IPS-18a (cell line): ENCODE measurements at regions not wholly inside any gene's neighbourhood (a gene's known extent, or its start where the extent isn't known, plus 50 kb on each side); places are given as distances from the start of the nearest gene placed in this dataset.
"Not testable (repeated sequence)": the region's sequence is repeated elsewhere in the genome, so short reads cannot be mapped to it uniquely, and the experiment has no call there.

Source experiments
- H3K27ac ChIP-seq: one replicate; pipeline ENCODE4 v1.5.1; 2013; ENCODE audit warnings: low read length
- H3K27me3 ChIP-seq: one replicate; pipeline ENCODE4 v1.6.1; 2013; ENCODE audit warnings: mild to moderate bottlenecking, low read length; ENCODE audit not compliant: control insufficient read depth, insufficient read depth
- H3K36me3 ChIP-seq: one replicate; pipeline ENCODE4 v1.6.1; 2013; ENCODE audit warnings: low read depth, low read length; ENCODE audit not compliant: control insufficient read depth
- H3K4me1 ChIP-seq: one replicate; pipeline ENCODE4 v1.6.1; 2013; ENCODE audit warnings: low read depth, low read length; ENCODE audit not compliant: control insufficient read depth
- H3K4me3 ChIP-seq: one replicate; pipeline ENCODE4 v1.5.1; 2013; ENCODE audit warnings: low read length
- H3K9ac ChIP-seq: one replicate; pipeline ENCODE4 v1.6.1; 2013; ENCODE audit warnings: mild to moderate bottlenecking, low read length, moderate library complexity
- H3K9me3 ChIP-seq: one replicate; pipeline ENCODE4 v1.6.1; 2013; ENCODE audit warnings: low read depth, low read length; ENCODE audit not compliant: control insufficient read depth

DNA sequence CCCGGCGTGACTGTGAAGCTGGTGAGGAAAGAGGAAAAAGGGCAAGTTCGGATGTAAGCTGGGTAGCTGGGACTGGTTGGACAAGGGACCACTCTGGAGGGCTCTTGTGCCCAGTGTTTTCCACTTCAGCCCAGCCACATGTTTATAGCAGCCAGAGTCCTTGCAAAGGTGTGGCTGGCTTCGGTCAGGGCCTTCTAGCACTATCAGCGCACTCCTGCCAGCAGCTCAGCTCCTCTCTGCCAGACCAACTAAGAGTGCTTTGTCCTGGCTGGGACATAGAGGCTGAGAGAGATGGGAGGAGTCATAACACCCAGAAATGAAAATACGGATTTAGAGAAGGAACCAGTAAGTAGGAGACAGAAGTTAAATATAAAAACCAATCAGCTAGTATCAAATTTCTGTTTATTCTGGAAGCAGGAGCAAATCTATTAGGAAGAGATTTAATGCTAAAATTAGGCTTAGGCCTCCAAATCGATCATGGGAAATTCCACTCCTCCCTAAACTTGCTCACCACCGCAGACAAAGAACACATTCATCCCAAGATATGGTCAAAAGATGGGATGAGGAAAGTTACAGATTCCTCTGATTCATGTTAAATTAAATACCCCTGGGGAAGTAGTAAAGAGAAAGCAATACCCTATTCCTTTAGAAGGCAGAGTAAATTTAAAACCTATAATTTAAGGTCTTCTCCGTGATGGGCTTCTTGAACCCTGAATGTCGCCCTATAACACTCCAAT lies 135.0 kb downstream of the RALA start:
- Histone ChIP-seq H3K27me3 (no peaks in the 10 kb centered on the region), H3K4me1 (peaks cover 26% of the 10 kb centered on the region)

DNA sequence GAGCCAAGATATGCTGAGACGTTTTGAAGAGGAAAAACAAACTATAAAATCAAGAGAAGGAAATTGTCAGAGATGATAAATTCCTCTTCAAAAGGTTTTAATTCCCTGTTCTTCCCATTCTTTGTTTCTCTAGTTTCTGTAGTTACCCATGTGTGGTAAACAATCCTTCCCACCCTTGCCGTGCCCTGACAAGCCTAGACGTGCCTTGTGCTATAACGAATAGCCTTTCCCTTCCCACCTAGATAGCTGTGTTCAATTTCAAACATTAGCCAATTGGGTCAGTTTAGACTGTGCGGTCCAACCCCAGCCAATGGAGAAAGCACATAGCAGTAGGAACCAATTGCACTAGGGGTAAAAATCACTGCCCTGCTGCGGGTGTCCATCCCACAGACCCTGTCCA lies 138.1 kb downstream of the RALA start:
- Histone ChIP-seq H3K27ac (no peak overlapping the region), H3K9ac (no peak overlapping the region), H3K27me3 (no peaks in the 10 kb centered on the region), H3K4me1 (peaks cover 26% of the 10 kb centered on the region), H3K4me3 (no peak overlapping the region), H3K36me3 (no peaks in the 10 kb centered on the region), H3K9me3 (no peaks in the 10 kb centered on the region)

More for the DNA sequence above, 135.0 kb downstream of the RALA start:
- Histone ChIP-seq H3K9me3 (no peaks in the 10 kb centered on the region), H3K9ac (no peak overlapping the region), H3K4me3 (no peak overlapping the region), H3K27ac (no peak overlapping the region), H3K36me3 (no peaks in the 10 kb centered on the region)

DNA sequence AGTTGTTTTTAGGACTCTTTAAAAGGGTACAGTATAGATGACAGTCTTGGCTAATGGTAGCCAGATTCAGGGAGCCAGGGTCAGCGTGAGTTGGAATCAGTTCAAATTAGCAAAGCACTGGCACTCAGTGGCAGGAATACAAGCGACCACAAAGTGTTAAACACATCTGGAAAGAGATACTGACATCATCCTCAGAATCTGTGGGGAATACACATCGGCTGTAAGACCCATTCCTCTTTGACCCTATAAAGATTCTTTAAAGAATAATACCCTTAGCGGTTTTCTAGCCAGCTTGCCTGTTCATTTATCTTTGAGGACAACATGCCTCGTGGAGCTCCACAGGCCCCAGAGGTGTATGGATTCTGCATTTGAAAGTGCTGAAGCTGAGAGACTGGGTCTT lies 139.1 kb downstream of the RALA start:
- H3K36me3 ChIP-seq, H3K27ac ChIP-seq, H3K9ac ChIP-seq, H3K4me3 ChIP-seq, H3K27me3 ChIP-seq, H3K9me3 ChIP-seq: not testable (repeated sequence)
- peaks cover 17% of the 10 kb centered on the region for H3K4me1 ChIP-seq

DNA sequence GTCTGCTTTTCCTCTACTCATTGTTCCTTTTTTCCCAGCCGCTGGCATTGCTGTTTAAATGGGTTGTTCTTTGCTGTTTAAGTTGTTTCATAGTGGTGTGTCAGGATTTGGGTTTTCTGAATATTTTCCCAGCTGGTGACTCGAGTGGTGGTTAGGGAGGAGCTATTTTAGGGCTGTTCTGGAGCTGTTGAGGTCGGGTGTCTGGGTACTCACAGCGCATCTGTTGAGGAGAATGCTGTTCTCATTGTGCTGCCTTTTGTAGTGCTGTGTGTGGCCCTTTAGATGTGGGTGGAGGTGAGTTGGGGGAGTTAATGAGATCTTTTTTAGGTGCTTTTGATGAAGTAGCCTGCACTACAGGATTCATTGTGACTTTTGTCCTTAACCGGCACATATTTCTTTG lies 139.5 kb downstream of the RALA start:
- H3K27me3 ChIP-seq, H3K36me3 ChIP-seq, H3K4me3 ChIP-seq, H3K27ac ChIP-seq, H3K9me3 ChIP-seq, H3K9ac ChIP-seq: not testable (repeated sequence)
- peaks cover 13% of the 10 kb centered on the region for H3K4me1 ChIP-seq

DNA sequence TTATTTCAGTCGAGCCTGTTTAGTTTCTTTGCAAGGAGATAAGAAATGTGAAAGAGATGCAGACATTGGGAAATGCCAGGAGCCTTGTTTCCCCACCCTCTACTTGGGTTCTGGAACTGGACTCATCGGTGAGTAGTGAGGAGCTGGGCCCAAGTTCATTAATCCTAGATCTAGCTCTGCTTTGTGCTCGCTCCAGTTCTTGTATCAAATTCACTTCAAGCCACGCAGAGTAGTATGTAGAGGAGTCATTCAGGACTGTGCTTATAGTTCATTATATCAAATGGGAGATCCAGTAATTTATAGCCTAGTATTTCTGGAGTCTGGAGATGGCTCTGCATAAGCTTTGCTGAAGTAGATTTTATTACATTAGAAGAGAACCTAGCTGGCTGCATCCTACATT lies 142.5 kb downstream of the RALA start:
- not testable (repeated sequence) for H3K27ac ChIP-seq, H3K4me3 ChIP-seq, H3K9me3 ChIP-seq, H3K27me3 ChIP-seq, H3K9ac ChIP-seq, H3K36me3 ChIP-seq
- H3K4me1 ChIP-seq, result peaks cover 11% of the 10 kb centered on the region

DNA sequence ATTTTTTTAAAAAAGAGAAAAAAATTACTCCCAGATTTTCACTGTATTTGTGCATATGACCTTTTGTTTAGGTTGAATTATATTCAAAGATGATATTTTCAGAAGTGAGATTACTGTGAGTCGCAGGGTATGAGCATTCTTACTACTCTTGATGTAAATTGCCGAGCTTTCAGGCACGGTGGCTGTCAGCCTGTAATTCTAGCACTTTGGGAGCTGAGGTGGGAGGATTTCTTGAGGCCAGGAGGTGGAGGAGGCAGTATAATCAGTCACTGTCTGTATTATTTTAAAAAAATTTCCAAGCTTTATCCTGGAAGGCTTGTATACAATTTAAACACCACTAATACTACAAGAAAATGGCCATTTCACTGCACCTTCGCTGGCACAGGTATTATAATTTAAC lies 145.1 kb downstream of the RALA start:
- H3K9me3 ChIP-seq, H3K27me3 ChIP-seq, H3K36me3 ChIP-seq, H3K27ac ChIP-seq, H3K4me1 ChIP-seq, H3K9ac ChIP-seq, H3K4me3 ChIP-seq: not testable (repeated sequence)

DNA sequence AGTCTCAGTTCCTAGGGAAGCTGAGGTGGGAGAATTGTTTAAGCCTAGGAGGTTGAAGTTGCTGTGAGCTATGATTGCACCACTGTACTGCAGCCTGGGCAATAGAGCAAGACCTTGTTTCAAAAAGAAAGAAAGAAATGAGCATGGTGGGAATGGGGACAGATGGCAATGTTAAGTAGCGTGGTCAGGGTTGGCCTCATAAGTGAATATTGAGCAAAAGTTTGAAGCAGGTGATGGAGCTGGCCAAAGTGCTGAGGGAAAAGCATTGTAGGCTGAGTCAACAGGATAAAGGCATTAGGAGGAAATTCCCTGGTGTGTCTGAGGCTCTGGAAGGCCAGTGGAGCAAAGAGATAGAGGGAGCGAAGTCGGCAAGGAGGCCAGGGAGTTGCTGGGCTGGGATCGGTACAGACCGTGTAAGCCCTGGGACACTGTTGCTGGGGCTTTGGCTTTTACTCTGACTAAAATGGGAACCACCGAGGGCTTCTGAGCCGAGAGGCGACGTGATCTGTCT lies 151.0 kb downstream of the RALA start:
- not testable (repeated sequence) for H3K9me3 ChIP-seq, H3K27me3 ChIP-seq, H3K4me3 ChIP-seq, H3K27ac ChIP-seq, H3K9ac ChIP-seq, H3K4me1 ChIP-seq, H3K36me3 ChIP-seq

DNA sequence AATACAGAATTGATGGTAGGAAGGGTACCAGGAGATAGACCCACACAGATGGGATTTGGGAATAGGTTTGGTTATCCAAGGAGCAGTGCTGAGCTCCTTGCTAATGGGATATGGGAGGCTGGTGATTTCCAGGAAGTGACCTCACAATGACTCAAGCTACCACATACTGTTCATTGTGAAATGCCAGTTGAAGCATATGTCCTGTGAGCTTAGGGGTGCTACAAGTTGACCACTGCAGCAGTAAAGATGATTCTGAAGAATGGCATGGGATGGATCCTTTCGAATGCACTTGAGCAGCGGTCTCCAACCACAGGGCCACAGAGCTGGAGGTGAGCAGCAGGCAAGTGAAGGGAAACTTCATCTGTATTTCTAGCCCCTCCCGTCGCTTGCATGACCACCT lies 158.2 kb downstream of the RALA start:
- H3K27ac ChIP-seq, H3K27me3 ChIP-seq, H3K9ac ChIP-seq, H3K4me3 ChIP-seq, H3K9me3 ChIP-seq, H3K36me3 ChIP-seq, H3K4me1 ChIP-seq: not testable (repeated sequence)

DNA sequence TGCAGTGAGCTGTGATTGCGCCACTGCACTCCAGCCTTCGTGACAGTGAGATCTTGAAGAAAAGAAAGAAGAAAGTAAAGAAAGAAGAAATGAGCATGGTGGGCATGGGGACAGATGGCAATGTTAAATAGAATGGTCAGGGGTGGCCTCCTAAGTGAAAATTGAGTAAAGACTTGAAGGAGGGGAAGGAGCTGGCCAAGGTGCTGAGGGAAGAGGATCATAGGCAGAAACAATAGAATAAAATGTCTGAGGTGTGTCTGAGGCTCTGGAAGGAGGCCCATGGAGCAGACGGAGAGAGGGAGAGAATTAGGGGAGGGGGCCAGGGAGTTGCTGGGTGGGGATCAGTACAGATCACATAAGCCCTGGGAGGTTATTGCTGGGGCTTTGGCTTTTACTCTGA lies 163.1 kb downstream of the RALA start:
- H3K9ac ChIP-seq, H3K4me3 ChIP-seq, H3K36me3 ChIP-seq, H3K9me3 ChIP-seq, H3K4me1 ChIP-seq, H3K27ac ChIP-seq, H3K27me3 ChIP-seq: not testable (repeated sequence)

DNA sequence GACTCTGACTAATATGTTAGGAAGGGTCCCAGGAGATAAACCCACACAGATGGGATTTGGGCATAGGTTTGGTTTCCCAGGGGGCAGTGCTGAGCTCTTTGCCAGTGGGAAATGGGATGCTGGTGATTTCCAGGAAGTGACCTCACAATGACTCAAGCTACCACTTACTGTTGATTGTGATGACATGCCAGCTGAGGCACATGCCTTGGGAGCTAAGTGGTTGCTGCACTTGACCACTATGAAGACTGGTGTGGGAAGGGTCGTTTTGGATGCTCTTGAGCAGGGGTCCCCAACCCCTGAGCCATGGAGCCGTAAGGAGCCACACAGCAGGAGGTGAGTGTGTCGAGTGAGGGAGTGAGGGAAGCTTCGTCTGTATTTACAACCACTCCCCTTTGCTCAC lies 159.0 kb upstream of the CDK13 start:
- H3K4me1 ChIP-seq, H3K9me3 ChIP-seq, H3K9ac ChIP-seq, H3K27me3 ChIP-seq, H3K36me3 ChIP-seq, H3K4me3 ChIP-seq, H3K27ac ChIP-seq: not testable (repeated sequence)

DNA sequence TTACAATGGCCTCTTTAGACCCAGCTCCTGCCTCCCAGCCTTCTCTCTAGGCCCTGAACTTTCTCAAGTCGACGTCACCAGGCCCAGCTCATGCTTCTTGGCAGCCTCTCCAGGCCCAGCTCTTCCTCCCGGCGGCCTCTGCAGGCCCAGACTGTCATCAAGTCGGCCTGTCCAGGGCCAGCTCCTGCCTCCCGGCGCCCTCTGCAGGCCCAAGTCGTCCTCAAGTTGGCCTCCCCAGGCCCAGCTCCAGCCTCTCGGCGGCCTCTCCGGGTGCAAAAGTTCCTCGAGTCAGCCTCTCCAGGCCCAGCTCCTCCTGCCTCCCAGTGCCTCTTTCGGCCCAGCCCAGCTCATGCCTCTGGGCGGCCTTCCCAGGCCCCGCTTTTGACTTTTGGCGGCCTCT lies 158.1 kb upstream of the CDK13 start:
- not testable (repeated sequence) for H3K36me3 ChIP-seq, H3K4me3 ChIP-seq, H3K9ac ChIP-seq, H3K9me3 ChIP-seq, H3K4me1 ChIP-seq, H3K27me3 ChIP-seq, H3K27ac ChIP-seq

DNA sequence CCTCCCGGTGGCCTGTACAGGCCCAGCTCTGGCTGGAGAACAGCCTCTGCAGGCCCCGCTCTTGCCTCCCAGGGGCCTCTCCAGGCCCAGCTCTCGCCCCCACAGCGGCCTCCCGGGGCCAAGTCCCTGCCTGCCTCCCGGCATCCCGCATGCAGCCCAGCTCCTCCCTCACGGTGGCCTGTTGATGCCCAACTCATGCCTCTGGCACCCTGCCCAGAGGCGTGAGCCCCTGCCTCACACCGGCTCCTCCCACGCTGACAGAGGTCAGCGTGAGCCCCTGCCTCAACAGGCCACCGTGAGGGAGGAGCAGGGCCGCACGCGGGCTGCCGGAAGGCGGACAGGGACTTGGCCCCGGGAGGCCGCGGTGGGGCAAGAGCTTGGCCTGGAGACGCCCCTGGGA lies 157.0 kb upstream of the CDK13 start:
- H3K27ac ChIP-seq, H3K9me3 ChIP-seq, H3K36me3 ChIP-seq, H3K9ac ChIP-seq, H3K27me3 ChIP-seq, H3K4me3 ChIP-seq, H3K4me1 ChIP-seq: not testable (repeated sequence)
